HK-2 (cell line): ENCODE measurements at regions not wholly inside any gene's neighbourhood (a gene's known extent, or its start where the extent isn't known, plus 50 kb on each side); places are given as distances from the start of the nearest gene placed in this dataset.

ENCODE experiments used
- DNase-seq: peaks from one replicate; pipeline ENCODE4 v3.0.0-alpha.2; 2018; ENCODE audit not compliant: unreplicated experiment

GRCh38 chr18:5596585-5596984, 52.8 kb upstream of the EPB41L3 start:
- DNase-seq = no peak
